C4-2B (cell line): ENCODE measurements at regions not wholly inside any gene's neighbourhood (a gene's known extent, or its start where the extent isn't known, plus 50 kb on each side); places are given as distances from the start of the nearest gene placed in this dataset.
A peak's percentile ranks its signal among the peaks of the same experiment; 100 is the strongest.

ENCODE experiments used
- H3K27ac ChIP-seq: fragments of 450-650 bp; 2 replicates; pipeline ENCODE4 v1.5.1; 2017
- CTCF ChIP-seq: fragments of 450-650 bp; conservative IDR thresholded peaks from 2 replicates; pipeline ENCODE4 v1.5.1; 2017; ENCODE audit warnings: mild to moderate bottlenecking
- ZFX ChIP-seq: fragments of 450-650 bp; IDR thresholded peaks from 2 replicates; pipeline ENCODE4 v1.6.1; 2017

GRCh38 chr11:25515576-25515975, 816.4 kb upstream of the ANO3 start:
- H3K27ac ChIP-seq = no peak overlapping the region
- no peak for TF ChIP-seq ZFX
- TF ChIP-seq CTCF = no peak

GRCh38 chr11:25520459-25520858, 811.5 kb upstream of the ANO3 start:
- no peak overlapping the region for H3K27ac ChIP-seq
- TF ChIP-seq ZFX (no peak), CTCF (no peak)

- no peak overlapping the region; the same call in 1 of the 2 replicates for H3K27ac ChIP-seq
- TF ChIP-seq CTCF (no peak), ZFX (no peak)
Observed at GRCh38 chr11:25527841-25528240, 804.1 kb upstream of the ANO3 start.

GRCh38 chr11:25529572-25529971, 802.4 kb upstream of the ANO3 start:
- peak overlapping the region; percentile 98 for H3K27ac ChIP-seq
- TF ChIP-seq ZFX = no peak
- TF ChIP-seq CTCF = no peak

- H3K27ac ChIP-seq = no peak overlapping the region
- TF ChIP-seq CTCF (no peak), ZFX (no peak)
Observed at GRCh38 chr11:25535467-25536272, 796.3 kb upstream of the ANO3 start.

GRCh38 chr11:25536289-25536688, 795.6 kb upstream of the ANO3 start:
- TF ChIP-seq ZFX (no peak), CTCF (no peak)
- no peak overlapping the region for H3K27ac ChIP-seq

- no peak for TF ChIP-seq CTCF
- no peak overlapping the region for H3K27ac ChIP-seq
Observed at GRCh38 chr11:25537393-25537792, 794.5 kb upstream of the ANO3 start.
